ENCODE measurements at regions not wholly inside any gene's neighbourhood (a gene's known extent, or its start where the extent isn't known, plus 50 kb on each side); places are given as distances from the start of the nearest gene placed in this dataset.

- peaks cover 27% of the 10 kb centered on the region for H3K27me3 Mint-ChIP-seq
- no peak for ATAC-seq
Measured at GRCh38 chr9:34802916-34803315, 93.0 kb upstream of the CCL21 start.

GRCh38 chr9:34797367-34797766, 87.4 kb upstream of the CCL21 start:
- intact Hi-C loops (cut with micrococcal nuclease), result no loop called here
- ChIA-PET POLR2A (no interaction called here), CTCF (no interaction called here)
- no peak for TF ChIP-seq CTCF (IDR thresholded peaks at IDR 0.05)
- no peaks in the 10 kb centered on the region for H3K9me3 Mint-ChIP-seq
- ATAC-seq (no peak), DNase-seq (no peak)
- no peak overlapping the region for H3K27ac Mint-ChIP-seq
- no peaks in the 10 kb centered on the region for H3K36me3 Mint-ChIP-seq (ENCODE audit: low read depth)
- peaks cover 40% of the 10 kb centered on the region for H3K27me3 Mint-ChIP-seq
- no peaks in the 10 kb centered on the region for H3K4me1 Mint-ChIP-seq (ENCODE audit: low read depth)
- H3K4me3 Mint-ChIP-seq, result no peak overlapping the region

More at GRCh38 chr9:34802916-34803315, 93.0 kb upstream of the CCL21 start:
- DNase-seq, result no peak
- intact Hi-C loops (cut with micrococcal nuclease), result no loop called here
- Mint-ChIP-seq H3K27ac (no peak overlapping the region), H3K9me3 (peaks cover 8% of the 10 kb centered on the region), H3K36me3 (ENCODE audit: low read depth) (no peaks in the 10 kb centered on the region), H3K4me1 (ENCODE audit: low read depth) (no peaks in the 10 kb centered on the region), H3K4me3 (no peak overlapping the region)
- no peak for TF ChIP-seq CTCF (IDR thresholded peaks at IDR 0.05)
- POLR2A ChIA-PET, result no interaction called here
- CTCF ChIA-PET, result no interaction called here

DNA sequence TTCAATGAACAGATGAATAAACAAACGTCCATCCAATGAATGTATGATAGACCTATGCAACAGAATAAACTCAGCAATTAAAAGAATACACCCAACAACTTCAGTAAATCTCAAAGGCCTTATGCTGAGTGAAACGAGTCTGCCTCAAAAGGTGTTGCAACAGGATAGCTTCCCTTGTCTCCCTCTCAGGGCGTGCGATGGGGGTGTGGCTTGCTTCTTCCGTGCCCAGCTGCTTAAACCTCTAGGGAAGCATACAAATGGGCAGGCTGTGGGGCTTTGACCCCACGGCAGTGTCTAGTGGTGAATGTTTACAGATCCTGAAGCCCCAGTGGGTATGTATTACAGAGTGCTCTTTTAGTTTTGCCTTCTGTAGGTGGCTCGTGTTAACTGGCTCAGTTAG, 87.0 kb upstream of the CCL21 start:
- TF ChIP-seq CTCF (IDR thresholded peaks at IDR 0.05), result no peak
- DNase-seq (no peak), ATAC-seq (no peak)
- no peaks in the 10 kb centered on the region for H3K36me3 Mint-ChIP-seq (ENCODE audit: low read depth)
- intact Hi-C loops (cut with micrococcal nuclease), result no loop called here
- H3K9me3 Mint-ChIP-seq, result no peaks in the 10 kb centered on the region
- peaks cover 38% of the 10 kb centered on the region for H3K27me3 Mint-ChIP-seq
- ChIA-PET CTCF (no interaction called here), POLR2A (no interaction called here)
- no peak overlapping the region for H3K4me3 Mint-ChIP-seq
- H3K27ac Mint-ChIP-seq, result no peak overlapping the region
- H3K4me1 Mint-ChIP-seq (ENCODE audit: low read depth), result no peaks in the 10 kb centered on the region

- ChIA-PET POLR2A (no interaction called here), CTCF (no interaction called here)
- no peak for ATAC-seq
- no peaks in the 10 kb centered on the region for H3K36me3 Mint-ChIP-seq (ENCODE audit: low read depth)
- intact Hi-C loops (cut with micrococcal nuclease), result no loop called here
- H3K4me3 Mint-ChIP-seq, result no peak overlapping the region
- H3K9me3 Mint-ChIP-seq, result no peaks in the 10 kb centered on the region
- no peak for DNase-seq
- H3K27ac Mint-ChIP-seq, result no peak overlapping the region
- peaks cover 40% of the 10 kb centered on the region for H3K27me3 Mint-ChIP-seq
- H3K4me1 Mint-ChIP-seq (ENCODE audit: low read depth), result no peaks in the 10 kb centered on the region
- TF ChIP-seq CTCF (IDR thresholded peaks at IDR 0.05), result no peak
Measured at GRCh38 chr9:34793428-34793827, 83.5 kb upstream of the CCL21 start.

GRCh38 chr9:34783951-34784487, 74.1 kb upstream of the CCL21 start:
- H3K4me3 Mint-ChIP-seq, result no peak overlapping the region
- no peak for DNase-seq
- no peak for TF ChIP-seq CTCF (IDR thresholded peaks at IDR 0.05)
- no peaks in the 10 kb centered on the region for H3K4me1 Mint-ChIP-seq (ENCODE audit: low read depth)
- peaks cover 7% of the 10 kb centered on the region for H3K27me3 Mint-ChIP-seq
- POLR2A ChIA-PET, result no interaction called here
- CTCF ChIA-PET, result no interaction called here
- no peak overlapping the region for H3K27ac Mint-ChIP-seq
- ATAC-seq, result no peak
- intact Hi-C loops (cut with micrococcal nuclease), result no loop called here
- no peaks in the 10 kb centered on the region for H3K9me3 Mint-ChIP-seq
- no peaks in the 10 kb centered on the region for H3K36me3 Mint-ChIP-seq (ENCODE audit: low read depth)

Measured in activated CD8-positive, alpha-beta T cell treated with anti-CD3 and anti-CD28 coated beads for 36 hours (primary cell).